OCI-LY7 (cell line): ENCODE measurements at regions not wholly inside any gene's neighbourhood (a gene's known extent, or its start where the extent isn't known, plus 50 kb on each side); places are given as distances from the start of the nearest gene placed in this dataset.

Experiments
- BruUV-seq: library from RNA; stranded (reverse); fragments of 400-500 nt; replicated peaks from 2 replicates; lab custom pipeline; 2021; lab: Mats Ljungman, UMichigan
- CTCF ChIA-PET: fragments of 300-600 bp; sonication (Branson Sonifier 250); formaldehyde crosslinking; loops from one replicate; lab custom pipeline; 2022; ENCODE audit warnings: antibody characterized with exemption; ENCODE audit not compliant: unreplicated experiment; lab: Charles Lee
- POLR2A ChIA-PET: fragments of 300-600 bp; sonication (Branson Sonifier 250); formaldehyde crosslinking; loops from one replicate; lab custom pipeline; 2022; ENCODE audit warnings: antibody characterized with exemption; lab: Charles Lee
- DNase-seq: peaks from one replicate; pipeline ENCODE4 v3.0.0-alpha.2; 2015; ENCODE audit warnings: low spot score
- H2AFZ ChIP-seq: fragments of 200-600 bp; sonication (generic), shearing (Covaris generic); 2 replicates; pipeline ENCODE4 v1.6.1; 2014; ENCODE audit warnings: mild to moderate bottlenecking, antibody characterized with exemption, low read length, moderate library complexity
- H3K27ac ChIP-seq: fragments of 200-600 bp; sonication (generic); 2 replicates; pipeline ENCODE4 v1.5.1; 2014; ENCODE audit warnings: mixed run types, low read depth, mild to moderate bottlenecking, moderate library complexity, low read length, inconsistent platforms; ENCODE audit not compliant: poor library complexity, severe bottlenecking
- H3K36me3 ChIP-seq: fragments of 200-600 bp; sonication (generic); 2 replicates; pipeline ENCODE4 v1.6.1; 2014; ENCODE audit warnings: mild to moderate bottlenecking, antibody characterized with exemption, low read length, moderate library complexity, mixed read lengths; ENCODE audit not compliant: insufficient read depth
- H3K4me1 ChIP-seq: fragments of 200-600 bp; sonication (generic); 2 replicates; pipeline ENCODE4 v1.5.1; 2014; ENCODE audit warnings: mild to moderate bottlenecking, low read length; ENCODE audit not compliant: insufficient read depth, poor library complexity, severe bottlenecking
- H3K4me2 ChIP-seq: fragments of 200-600 bp; sonication (generic); 2 replicates; pipeline ENCODE4 v1.6.1; 2014; ENCODE audit warnings: mild to moderate bottlenecking, low read length
- H3K4me3 ChIP-seq: fragments of 200-600 bp; sonication (generic); 2 replicates; pipeline ENCODE4 v1.5.1; 2014; ENCODE audit warnings: mild to moderate bottlenecking, low read depth, low read length; ENCODE audit not compliant: poor library complexity, severe bottlenecking
- H3K79me2 ChIP-seq: fragments of 200-600 bp; sonication (generic); 2 replicates; pipeline ENCODE4 v1.6.1; 2016; ENCODE audit warnings: low read depth, mild to moderate bottlenecking, low read length, moderate library complexity, mixed read lengths; ENCODE audit not compliant: insufficient read depth
- H3K9me2 ChIP-seq: fragments of 200-600 bp; sonication (generic); 2 replicates; pipeline ENCODE4 v1.6.1; 2016; ENCODE audit warnings: mild to moderate bottlenecking, low read length, mixed read lengths; ENCODE audit not compliant: insufficient read depth
- H3K9me3 ChIP-seq: fragments of 200-600 bp; sonication (generic); 2 replicates; pipeline ENCODE4 v1.6.1; 2014; ENCODE audit warnings: mild to moderate bottlenecking, mixed run types, low read length, mixed read lengths
- H4K20me1 ChIP-seq: fragments of 200-600 bp; sonication (generic); 2 replicates; pipeline ENCODE4 v1.6.1; 2014; ENCODE audit warnings: mild to moderate bottlenecking, antibody characterized with exemption, low read length, moderate library complexity, mixed read lengths; ENCODE audit not compliant: insufficient read depth
- EZH2phosphoT487 ChIP-seq: fragments of 200-600 bp; sonication (generic); IDR thresholded peaks from 2 replicates; pipeline ENCODE4 v1.6.1; 2018; ENCODE audit warnings: low read depth, borderline replicate concordance, mild to moderate bottlenecking, mixed run types, antibody characterized with exemption, low read length, moderate library complexity, mixed read lengths
- intact Hi-C: fragments of 100-400 bp; cut with micrococcal nuclease; formaldehyde crosslinking; loops from one replicate; pipeline ENCODE4 v1.10.0; 2022; ENCODE audit not compliant: unreplicated experiment
- TF ChIP-seq, protein P1 (sequence below): fragments of 200-600 bp; sonication (generic); conservative IDR thresholded peaks from 2 replicates; pipeline ENCODE4 v1.5.1; 2014; ENCODE audit warnings: mild to moderate bottlenecking, antibody characterized with exemption, low read length, moderate library complexity, mixed read lengths

DNA sequence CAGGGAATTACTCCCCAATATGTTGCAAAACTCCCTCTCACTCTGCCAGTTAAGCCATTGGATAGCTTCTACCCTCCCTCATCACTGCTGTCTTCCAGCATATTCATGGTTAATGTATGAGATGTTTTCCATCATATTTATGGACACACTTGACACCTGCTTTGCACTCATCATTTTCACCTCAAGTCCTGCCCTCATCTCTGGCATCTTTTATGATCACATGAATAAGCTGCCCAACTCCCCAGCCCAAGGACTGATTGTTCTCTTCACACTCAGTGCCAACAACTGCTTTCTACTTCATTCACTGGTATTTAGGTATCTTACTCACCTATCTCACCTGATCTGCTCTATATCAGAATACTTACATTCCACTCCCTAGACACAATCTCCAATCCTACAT lies 131.1 kb upstream of the TTC29 start:
- no peak for TF ChIP-seq EZH2phosphoT487
- TF ChIP-seq, protein P1, sequence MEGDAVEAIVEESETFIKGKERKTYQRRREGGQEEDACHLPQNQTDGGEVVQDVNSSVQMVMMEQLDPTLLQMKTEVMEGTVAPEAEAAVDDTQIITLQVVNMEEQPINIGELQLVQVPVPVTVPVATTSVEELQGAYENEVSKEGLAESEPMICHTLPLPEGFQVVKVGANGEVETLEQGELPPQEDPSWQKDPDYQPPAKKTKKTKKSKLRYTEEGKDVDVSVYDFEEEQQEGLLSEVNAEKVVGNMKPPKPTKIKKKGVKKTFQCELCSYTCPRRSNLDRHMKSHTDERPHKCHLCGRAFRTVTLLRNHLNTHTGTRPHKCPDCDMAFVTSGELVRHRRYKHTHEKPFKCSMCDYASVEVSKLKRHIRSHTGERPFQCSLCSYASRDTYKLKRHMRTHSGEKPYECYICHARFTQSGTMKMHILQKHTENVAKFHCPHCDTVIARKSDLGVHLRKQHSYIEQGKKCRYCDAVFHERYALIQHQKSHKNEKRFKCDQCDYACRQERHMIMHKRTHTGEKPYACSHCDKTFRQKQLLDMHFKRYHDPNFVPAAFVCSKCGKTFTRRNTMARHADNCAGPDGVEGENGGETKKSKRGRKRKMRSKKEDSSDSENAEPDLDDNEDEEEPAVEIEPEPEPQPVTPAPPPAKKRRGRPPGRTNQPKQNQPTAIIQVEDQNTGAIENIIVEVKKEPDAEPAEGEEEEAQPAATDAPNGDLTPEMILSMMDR, result no peak
- H3K9me3 ChIP-seq, result no peaks in the 10 kb centered on the region
- H3K9me2 ChIP-seq, result no peaks in the 10 kb centered on the region
- H3K36me3 ChIP-seq, result no peaks in the 10 kb centered on the region
- no peak overlapping the region for H3K4me2 ChIP-seq
- no peaks in the 10 kb centered on the region for H3K79me2 ChIP-seq
- BruUV-seq, result no TSS peak
- H2AFZ ChIP-seq, result no peak overlapping the region
- DNase-seq, result no peak
- POLR2A ChIA-PET, result no interaction called here
- H4K20me1 ChIP-seq, result no peaks in the 10 kb centered on the region
- H3K27ac ChIP-seq, result no peak overlapping the region
- H3K4me3 ChIP-seq, result no peak overlapping the region
- intact Hi-C loops, result no loop called here
- no peaks in the 10 kb centered on the region for H3K4me1 ChIP-seq
- CTCF ChIA-PET, result no interaction called here

DNA sequence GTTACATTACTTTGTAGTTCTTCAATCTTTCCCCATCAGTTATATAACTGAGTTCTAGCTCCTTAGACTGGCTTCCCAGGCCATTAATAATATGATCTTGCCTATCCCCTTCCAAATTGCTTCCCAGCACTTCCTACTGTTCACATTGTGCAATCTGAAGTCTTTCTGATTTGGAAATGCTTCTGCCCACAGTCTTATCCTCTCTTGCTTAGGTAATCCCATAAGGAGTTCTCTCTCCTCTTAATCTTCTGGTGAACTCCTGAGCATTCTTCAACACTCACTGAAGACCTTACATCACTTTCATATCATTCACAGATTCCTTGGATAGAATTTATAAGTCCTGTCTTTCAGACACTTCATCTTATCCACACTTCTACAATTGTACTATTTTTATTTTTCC lies 132.7 kb upstream of the TTC29 start:
- no peak overlapping the region for H3K27ac ChIP-seq
- POLR2A ChIA-PET, result no interaction called here
- intact Hi-C loops, result no loop called here
- H3K36me3 ChIP-seq, result no peaks in the 10 kb centered on the region
- H3K4me2 ChIP-seq, result no peak overlapping the region
- no peaks in the 10 kb centered on the region for H3K9me3 ChIP-seq
- H3K79me2 ChIP-seq, result no peaks in the 10 kb centered on the region
- TF ChIP-seq, protein P1, result no peak
- TF ChIP-seq EZH2phosphoT487, result no peak
- no peaks in the 10 kb centered on the region for H3K9me2 ChIP-seq
- no peaks in the 10 kb centered on the region for H4K20me1 ChIP-seq
- no peak overlapping the region for H2AFZ ChIP-seq
- H3K4me1 ChIP-seq, result no peaks in the 10 kb centered on the region
- no peak overlapping the region for H3K4me3 ChIP-seq
- DNase-seq, result no peak
- no TSS peak for BruUV-seq
- CTCF ChIA-PET, result no interaction called here

DNA sequence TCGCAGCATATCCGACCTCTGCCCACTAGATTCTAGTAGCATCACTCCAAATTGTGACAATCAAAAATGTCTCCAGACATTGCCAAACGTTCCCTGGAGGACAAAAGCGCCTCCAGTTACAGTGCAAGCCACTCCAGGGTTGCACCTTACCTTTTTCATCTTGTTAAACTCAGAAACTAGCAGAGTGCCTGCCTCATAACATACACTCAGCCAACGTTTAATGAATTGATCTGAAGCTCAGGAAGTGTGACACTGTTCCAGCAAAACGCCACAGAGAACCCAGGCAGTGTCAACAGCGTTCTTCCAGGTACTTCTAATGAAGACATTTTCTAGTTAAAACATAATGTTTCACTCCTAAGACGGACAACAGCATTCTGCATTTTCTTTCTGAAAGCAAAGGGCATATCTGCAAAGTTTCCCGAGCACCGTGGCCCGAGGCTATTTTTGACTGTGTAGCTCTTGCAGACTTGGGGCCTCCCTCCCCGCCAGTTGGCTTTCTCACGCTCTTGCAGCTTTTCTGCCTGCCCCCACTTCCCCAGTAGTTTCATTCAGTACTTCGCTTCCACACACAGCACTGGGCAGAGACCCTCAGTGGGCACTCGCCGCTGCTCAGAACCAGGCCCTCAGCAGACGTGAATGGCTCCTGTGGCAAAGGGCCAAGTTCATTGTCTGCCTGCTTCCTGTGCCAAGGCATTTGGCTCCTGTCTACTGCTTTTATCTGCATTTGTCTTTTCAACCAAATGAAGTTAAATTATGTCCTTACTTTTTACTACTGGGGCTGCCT lies 133.4 kb upstream of the TTC29 start:
- DNase-seq, result no peak
- no TSS peak for BruUV-seq
- Histone ChIP-seq H3K79me2 (no peaks in the 10 kb centered on the region), H3K9me3 (no peaks in the 10 kb centered on the region), H2AFZ (no peak overlapping the region), H3K9me2 (no peaks in the 10 kb centered on the region), H3K4me3 (no peak overlapping the region), H3K36me3 (no peaks in the 10 kb centered on the region), H3K27ac (no peak overlapping the region), H3K4me2 (no peak overlapping the region), H3K4me1 (no peaks in the 10 kb centered on the region), H4K20me1 (no peaks in the 10 kb centered on the region)
- intact Hi-C loops, result no loop called here
- POLR2A ChIA-PET, result interaction anchor here (0.6 kb wide), 1 partner anchor 16 kb away, joined by 3 read pairs; no protein-coding TSS in a partner anchor
- TF ChIP-seq EZH2phosphoT487, result no peak
- TF ChIP-seq, protein P1, result no peak
- CTCF ChIA-PET, result no interaction called here
